ENCODE measurements at regions not wholly inside any gene's neighbourhood (a gene's known extent, or its start where the extent isn't known, plus 50 kb on each side); places are given as distances from the start of the nearest gene placed in this dataset.

GRCh38 chr13:111510502-111511218 is 190.2 kb downstream of the TEX29 start:
- DNase-seq (ENCODE audit: extremely low spot score) = no peak
- intact Hi-C loops (cut with DNase I) = no loop called here
- no peaks in the 10 kb centered on the region for H3K9me3 ChIP-seq
- H3K4me3 ChIP-seq = no peak overlapping the region
- TF ChIP-seq CTCF (IDR thresholded peaks at IDR 0.05) (no peak), POLR2AphosphoS5 (IDR thresholded peaks at IDR 0.05) (no peak), POLR2A (IDR thresholded peaks at IDR 0.05; ENCODE audit: low read depth) (no peak), EP300 (IDR thresholded peaks at IDR 0.05) (no peak)
- H3K27me3 ChIP-seq = peaks cover 0 to 71% (median 0%) of the 10 kb centered on the region in 4 donors
- H3K4me1 ChIP-seq = no peaks in the 10 kb centered on the region
- 75% methylated on average over 15 of the region's 16 CpGs for WGBS
- no peaks in the 10 kb centered on the region for H3K36me3 ChIP-seq
- no peak overlapping the region for H3K27ac ChIP-seq (replicated peaks in 1 of 4)

GRCh38 chr13:111511219-111511732 is 190.8 kb downstream of the TEX29 start:
- Histone ChIP-seq H3K4me3 (no peak overlapping the region), H3K27ac (replicated peaks in 1 of 4) (no peak overlapping the region), H3K27me3 (peaks cover 0 to 72% (median 0%) of the 10 kb centered on the region in 4 donors), H3K4me1 (no peaks in the 10 kb centered on the region), H3K9me3 (no peaks in the 10 kb centered on the region), H3K36me3 (no peaks in the 10 kb centered on the region)
- no peak for TF ChIP-seq EP300 (IDR thresholded peaks at IDR 0.05)
- TF ChIP-seq CTCF (IDR thresholded peaks at IDR 0.05) = no peak
- TF ChIP-seq POLR2A (IDR thresholded peaks at IDR 0.05; ENCODE audit: low read depth) = no peak
- no peak for TF ChIP-seq POLR2AphosphoS5 (IDR thresholded peaks at IDR 0.05)
- DNase-seq (ENCODE audit: extremely low spot score) = no peak
- 55% methylated on average over 3 of the region's 3 CpGs for WGBS
- intact Hi-C loops (cut with DNase I) = no loop called here

GRCh38 chr13:111511805-111512504 is 191.5 kb downstream of the TEX29 start:
- Histone ChIP-seq H3K36me3 (no peaks in the 10 kb centered on the region), H3K27ac (replicated peaks in 1 of 4) (no peak overlapping the region), H3K4me1 (no peaks in the 10 kb centered on the region), H3K4me3 (no peak overlapping the region), H3K27me3 (peaks cover 0 to 71% (median 0%) of the 10 kb centered on the region in 4 donors), H3K9me3 (no peaks in the 10 kb centered on the region)
- no peak for DNase-seq (ENCODE audit: extremely low spot score)
- WGBS = 88% methylated on average over 29 of the region's 29 CpGs
- TF ChIP-seq CTCF (IDR thresholded peaks at IDR 0.05) (no peak), POLR2AphosphoS5 (IDR thresholded peaks at IDR 0.05) (no peak), POLR2A (IDR thresholded peaks at IDR 0.05; ENCODE audit: low read depth) (no peak), EP300 (IDR thresholded peaks at IDR 0.05) (no peak)
- intact Hi-C loops (cut with DNase I) = no loop called here

- Histone ChIP-seq H3K4me1 (no peaks in the 10 kb centered on the region), H3K4me3 (no peak overlapping the region), H3K27ac (replicated peaks in 1 of 4) (no peak overlapping the region), H3K36me3 (no peaks in the 10 kb centered on the region), H3K9me3 (no peaks in the 10 kb centered on the region), H3K27me3 (peaks cover 0 to 75% (median 0%) of the 10 kb centered on the region in 4 donors)
- no peak for DNase-seq (ENCODE audit: extremely low spot score)
- intact Hi-C loops (cut with DNase I) = no loop called here
- TF ChIP-seq CTCF (IDR thresholded peaks at IDR 0.05) = no peak
- TF ChIP-seq POLR2AphosphoS5 (IDR thresholded peaks at IDR 0.05) = no peak
- no peak for TF ChIP-seq EP300 (IDR thresholded peaks at IDR 0.05)
- TF ChIP-seq POLR2A (IDR thresholded peaks at IDR 0.05; ENCODE audit: low read depth) = no peak
- whole genome bisulfite sequencing = 87% methylated on average over 12 of the region's 13 CpGs
Measured at GRCh38 chr13:111512707-111513106, 192.3 kb downstream of the TEX29 start.

All from esophagus muscularis mucosa (tissue), 4 donors.